ENCODE measurements at regions not wholly inside any gene's neighbourhood (a gene's known extent, or its start where the extent isn't known, plus 50 kb on each side); places are given as distances from the start of the nearest gene placed in this dataset.

DNA sequence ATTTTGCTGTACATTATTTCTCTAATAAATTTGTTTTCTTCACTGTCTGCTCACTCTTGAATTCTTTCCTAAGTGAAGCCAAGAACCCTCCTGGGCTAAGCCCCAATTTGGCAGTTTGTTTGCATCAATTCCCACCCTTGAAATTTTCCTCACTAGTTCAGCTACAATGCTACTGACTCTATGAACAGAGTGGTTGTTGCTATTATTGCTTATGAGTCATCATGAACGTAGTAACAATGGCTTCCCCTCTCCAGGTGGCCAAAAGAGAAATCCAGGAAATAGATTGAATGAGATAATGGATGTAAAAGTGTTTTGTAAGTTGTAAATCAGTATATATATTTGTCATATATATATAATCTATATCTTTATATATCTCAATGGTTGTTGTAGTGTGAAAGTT lies 193.0 kb downstream of the URB2 start:
- TF ChIP-seq GATA3 (IDR thresholded peaks at IDR 0.05; ENCODE audit: low read depth, low read length) = no peak
- no peak for TF ChIP-seq GATA2 (IDR thresholded peaks at IDR 0.05; ENCODE audit: low read depth, low read length)

DNA sequence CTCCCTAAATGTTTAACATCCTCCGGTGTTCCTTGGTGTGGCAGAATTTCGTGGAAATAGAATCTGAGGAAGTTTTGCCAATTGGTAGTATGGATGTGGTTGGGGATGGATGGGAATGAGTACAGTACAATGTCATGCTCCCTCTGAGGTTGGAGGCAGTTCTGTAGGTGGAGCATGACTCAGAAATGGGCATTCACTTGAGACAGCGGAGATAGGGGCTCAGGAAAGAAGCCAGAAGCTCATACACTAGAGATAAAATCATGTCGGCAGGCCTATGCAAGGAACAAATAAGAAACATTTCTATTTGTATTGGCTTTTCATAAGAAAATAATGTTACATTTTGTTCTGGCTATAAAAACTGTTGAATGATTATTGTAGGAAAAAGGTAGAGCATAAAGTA lies 196.0 kb downstream of the URB2 start:
- TF ChIP-seq GATA2 (IDR thresholded peaks at IDR 0.05; ENCODE audit: low read depth, low read length) = no peak
- no peak for TF ChIP-seq GATA3 (IDR thresholded peaks at IDR 0.05; ENCODE audit: low read depth, low read length)

DNA sequence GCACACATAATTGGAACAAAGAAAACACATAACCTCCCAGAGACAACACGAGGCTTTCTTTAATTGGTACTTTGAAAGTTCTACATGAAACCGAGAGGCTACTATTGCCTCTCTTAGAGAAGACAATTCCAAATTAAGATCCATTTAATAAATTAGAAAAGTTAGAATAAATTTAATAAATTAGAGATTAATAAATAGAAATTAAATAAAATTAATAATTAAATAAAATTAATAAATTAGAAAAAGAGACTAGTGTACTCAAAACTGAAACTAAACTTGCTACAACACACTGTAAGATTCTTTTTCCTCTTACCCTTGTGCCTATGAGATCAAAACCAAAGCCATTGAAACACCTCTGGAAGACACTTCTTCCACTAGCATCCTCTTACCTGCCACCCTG lies 199.0 kb downstream of the URB2 start:
- TF ChIP-seq GATA3 (IDR thresholded peaks at IDR 0.05; ENCODE audit: low read depth, low read length) (no peak), GATA2 (IDR thresholded peaks at IDR 0.05; ENCODE audit: low read depth, low read length) (no peak)

DNA sequence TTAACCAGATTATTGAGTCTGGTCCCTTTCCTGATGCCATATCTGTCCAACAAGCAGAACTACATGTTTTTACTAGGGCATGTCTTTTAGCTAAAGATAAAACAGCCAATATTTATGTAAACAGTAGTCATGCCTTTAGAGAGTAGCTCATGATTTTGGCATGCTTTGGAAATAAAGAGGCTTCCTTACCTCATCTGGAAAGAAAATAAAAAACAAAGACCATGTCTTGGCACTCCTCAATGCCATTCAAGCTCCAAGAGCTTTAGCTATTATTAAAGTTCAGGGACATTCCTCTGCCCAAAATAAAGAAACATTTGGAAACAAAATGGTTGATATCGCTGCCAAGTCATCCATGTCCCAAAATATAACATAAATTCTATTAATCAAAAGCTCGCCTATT lies 202.4 kb downstream of the URB2 start:
- no peak for TF ChIP-seq GATA2 (IDR thresholded peaks at IDR 0.05; ENCODE audit: low read depth, low read length)
- TF ChIP-seq GATA3 (IDR thresholded peaks at IDR 0.05; ENCODE audit: low read depth, low read length) = no peak

DNA sequence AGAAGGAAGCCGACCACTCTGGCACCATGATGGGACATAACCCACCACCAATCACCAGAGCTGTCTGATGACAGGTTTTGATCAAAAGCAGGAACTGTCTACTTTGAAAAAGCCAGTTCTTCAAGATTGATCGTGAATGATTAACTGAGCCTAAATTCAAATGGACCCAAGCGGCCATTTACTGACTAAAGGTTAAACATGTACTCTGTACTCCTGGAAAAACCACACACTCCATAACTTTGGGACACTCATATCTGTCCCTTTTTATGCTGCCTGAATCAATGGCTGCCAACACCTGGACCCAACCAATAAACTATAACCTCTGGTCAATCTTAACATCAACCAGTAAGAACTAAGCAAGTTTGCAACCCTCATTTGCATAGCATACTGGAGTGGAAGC lies 206.6 kb downstream of the URB2 start:
- TF ChIP-seq GATA3 (IDR thresholded peaks at IDR 0.05; ENCODE audit: low read depth, low read length) = no peak
- no peak for TF ChIP-seq GATA2 (IDR thresholded peaks at IDR 0.05; ENCODE audit: low read depth, low read length)

DNA sequence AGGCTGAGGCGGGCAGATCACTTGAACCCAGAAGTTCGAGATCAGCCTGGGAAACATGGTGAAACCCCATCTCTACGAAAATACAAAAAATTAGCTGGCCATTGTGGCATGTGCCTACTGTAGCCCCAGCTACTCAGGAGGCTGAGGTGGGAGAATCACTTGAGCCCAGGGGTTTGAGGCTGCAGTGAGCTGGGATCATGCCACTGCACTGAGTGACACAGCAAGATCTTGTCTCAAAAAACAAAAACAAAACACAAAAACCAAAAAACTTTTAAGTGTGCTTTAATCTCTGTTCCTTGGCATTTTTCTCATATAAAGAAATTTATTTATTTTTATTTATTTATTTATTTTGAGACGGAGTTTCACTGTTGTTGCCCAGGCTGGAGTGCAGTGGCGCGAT lies 208.2 kb downstream of the URB2 start:
- TF ChIP-seq GATA2 (IDR thresholded peaks at IDR 0.05; ENCODE audit: low read depth, low read length) (no peak), GATA3 (IDR thresholded peaks at IDR 0.05; ENCODE audit: low read depth, low read length) (no peak)

DNA sequence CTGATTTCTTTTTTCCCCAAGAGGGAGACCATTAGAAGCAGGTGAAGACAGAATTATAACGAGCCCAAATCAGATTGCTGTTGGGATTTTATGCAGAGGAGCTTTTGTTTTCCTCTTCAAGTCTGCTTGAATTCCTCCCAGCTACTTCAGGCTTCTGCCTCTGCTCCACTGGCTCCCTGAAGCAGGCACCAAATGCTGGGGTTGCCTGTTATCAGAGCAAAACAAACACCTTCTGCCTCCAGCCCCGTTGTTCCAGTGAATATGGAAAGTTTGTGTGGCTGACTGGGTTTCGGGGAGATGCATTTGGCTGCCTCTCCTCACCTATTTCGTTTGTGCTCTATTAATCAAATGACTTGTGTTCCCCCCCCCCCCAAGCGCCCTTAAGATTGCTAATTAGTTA lies 209.2 kb downstream of the URB2 start:
- TF ChIP-seq GATA3 (IDR thresholded peaks at IDR 0.05; ENCODE audit: low read depth, low read length) (no peak), GATA2 (IDR thresholded peaks at IDR 0.05; ENCODE audit: low read depth, low read length) (no peak)

DNA sequence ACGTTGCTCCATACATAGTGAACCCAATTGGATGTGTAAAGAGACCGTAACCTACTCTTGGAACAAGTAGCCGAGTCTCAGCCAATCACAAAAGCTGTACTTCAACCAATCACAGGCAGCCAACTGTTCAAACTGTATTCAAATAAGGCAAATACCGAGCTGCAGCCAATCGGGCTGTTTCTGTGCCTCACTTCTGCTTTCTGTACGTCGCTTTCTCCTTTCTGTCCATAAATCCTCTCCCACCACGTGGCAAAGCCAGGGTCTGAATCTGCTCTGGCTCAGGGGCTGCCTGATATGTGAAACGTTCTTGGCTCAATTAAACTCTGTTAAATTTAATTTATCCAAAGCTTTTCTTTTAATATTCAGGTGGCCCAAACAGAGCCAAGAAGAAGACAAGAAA lies 210.3 kb downstream of the URB2 start:
- TF ChIP-seq GATA2 (IDR thresholded peaks at IDR 0.05; ENCODE audit: low read depth, low read length) (no peak), GATA3 (IDR thresholded peaks at IDR 0.05; ENCODE audit: low read depth, low read length) (no peak)

DNA sequence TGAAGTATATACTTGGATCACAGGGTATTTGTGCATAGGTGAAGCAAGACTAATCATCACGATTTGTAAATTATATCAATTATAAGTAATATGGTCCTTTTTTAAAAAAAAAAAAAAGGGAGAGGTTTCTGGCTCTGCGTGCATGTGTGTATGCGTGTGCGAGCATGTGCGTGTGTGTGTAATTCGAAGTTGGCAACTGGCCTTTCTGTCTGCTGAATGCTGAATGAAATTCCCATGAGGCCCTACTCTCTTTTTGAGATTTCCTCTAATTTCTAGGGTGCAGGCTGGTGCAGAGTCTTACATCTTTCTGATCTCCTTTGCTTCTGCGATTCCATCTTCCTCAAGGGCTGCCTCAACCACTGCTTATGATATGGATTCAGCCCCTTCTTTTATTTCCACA lies 212.2 kb downstream of the URB2 start:
- no peak for TF ChIP-seq GATA2 (IDR thresholded peaks at IDR 0.05; ENCODE audit: low read depth, low read length)
- TF ChIP-seq GATA3 (IDR thresholded peaks at IDR 0.05; ENCODE audit: low read depth, low read length) = no peak

DNA sequence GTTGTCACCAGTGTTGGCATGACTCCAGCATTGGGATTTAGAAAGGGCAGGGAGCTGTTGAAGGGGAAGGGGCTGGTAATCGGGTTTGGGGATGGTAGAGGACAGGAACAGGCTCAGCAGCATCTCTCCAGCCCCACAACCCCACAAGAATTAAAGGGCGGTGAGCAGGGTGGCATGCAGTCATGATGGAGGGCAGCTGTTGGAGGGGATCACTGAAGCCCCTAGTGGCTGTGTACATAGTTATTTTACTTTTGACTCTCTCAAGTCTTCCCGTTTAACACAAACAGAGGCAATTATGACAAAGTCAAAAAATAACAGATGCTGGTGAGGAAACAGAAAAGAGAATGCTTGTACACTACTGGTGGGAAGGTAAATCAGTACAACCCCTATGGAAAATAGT lies 213.8 kb downstream of the URB2 start:
- no peak for TF ChIP-seq GATA3 (IDR thresholded peaks at IDR 0.05; ENCODE audit: low read depth, low read length)
- no peak for TF ChIP-seq GATA2 (IDR thresholded peaks at IDR 0.05; ENCODE audit: low read depth, low read length)

DNA sequence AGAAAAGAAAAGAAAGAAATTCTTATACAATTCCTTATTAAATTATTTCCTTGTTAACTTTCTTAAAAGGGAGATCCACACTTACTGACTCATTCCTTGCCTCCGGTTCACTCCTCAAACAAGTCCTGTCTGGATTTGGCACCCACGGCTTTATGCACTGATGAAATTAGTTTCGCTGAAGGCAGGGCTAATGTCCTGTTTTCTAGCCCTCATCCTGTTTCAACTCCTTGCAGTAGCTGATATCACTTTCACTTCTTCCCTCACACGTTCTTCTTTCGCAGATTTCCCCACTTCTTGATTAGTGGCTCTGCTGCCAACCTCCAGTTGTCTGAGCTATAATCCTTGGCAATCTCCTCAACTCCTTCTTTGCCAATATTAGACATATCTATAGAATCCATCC lies 215.2 kb downstream of the URB2 start:
- TF ChIP-seq GATA3 (IDR thresholded peaks at IDR 0.05; ENCODE audit: low read depth, low read length) (no peak), GATA2 (IDR thresholded peaks at IDR 0.05; ENCODE audit: low read depth, low read length) (no peak)

DNA sequence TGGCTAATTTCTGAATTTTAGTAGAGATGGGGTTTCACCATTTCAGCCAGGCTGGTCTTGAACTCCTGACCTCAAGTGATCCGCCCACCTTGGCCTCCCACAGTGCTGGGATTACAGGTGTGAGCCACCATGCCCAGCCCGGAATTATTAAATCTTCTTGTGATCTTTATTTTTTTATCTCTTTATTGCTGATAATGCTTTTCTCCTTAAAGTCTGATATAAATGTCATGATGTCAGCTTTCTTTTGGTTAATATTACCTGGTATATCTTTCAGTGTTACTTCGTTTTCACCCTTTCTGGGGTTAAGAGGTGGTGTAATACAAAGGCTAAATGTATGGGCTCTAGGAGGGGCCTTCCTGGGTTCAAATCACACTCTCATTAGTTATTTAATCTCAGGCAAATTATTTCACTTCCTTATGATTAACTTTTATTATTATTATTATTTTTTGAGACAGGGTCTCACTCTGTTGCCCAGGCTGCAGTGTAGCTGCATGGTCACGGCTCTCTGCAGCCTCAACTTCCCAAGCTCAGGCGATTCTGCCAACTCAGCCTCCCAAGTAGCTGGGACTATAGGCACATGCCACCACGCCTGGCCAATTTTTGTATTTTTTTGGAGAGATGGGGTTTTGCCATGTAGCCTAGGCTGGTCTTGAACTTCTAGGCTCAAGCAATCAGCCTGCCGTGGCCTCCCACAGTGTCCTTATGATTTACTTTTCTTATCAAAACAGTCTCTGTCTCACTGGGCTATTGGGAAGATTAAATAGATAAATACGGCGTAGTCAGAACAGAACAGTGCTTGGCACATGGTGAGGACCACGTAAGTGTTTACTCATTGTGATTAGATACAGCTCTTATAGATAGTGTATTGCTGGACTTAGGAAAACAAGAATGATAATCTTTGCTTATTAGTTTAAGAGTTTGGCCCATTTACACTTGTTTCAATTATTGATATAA lies 216.5 kb downstream of the URB2 start:
- TF ChIP-seq GATA2 (IDR thresholded peaks at IDR 0.05; ENCODE audit: low read depth, low read length) (no peak), GATA3 (IDR thresholded peaks at IDR 0.05; ENCODE audit: low read depth, low read length) (no peak)

DNA sequence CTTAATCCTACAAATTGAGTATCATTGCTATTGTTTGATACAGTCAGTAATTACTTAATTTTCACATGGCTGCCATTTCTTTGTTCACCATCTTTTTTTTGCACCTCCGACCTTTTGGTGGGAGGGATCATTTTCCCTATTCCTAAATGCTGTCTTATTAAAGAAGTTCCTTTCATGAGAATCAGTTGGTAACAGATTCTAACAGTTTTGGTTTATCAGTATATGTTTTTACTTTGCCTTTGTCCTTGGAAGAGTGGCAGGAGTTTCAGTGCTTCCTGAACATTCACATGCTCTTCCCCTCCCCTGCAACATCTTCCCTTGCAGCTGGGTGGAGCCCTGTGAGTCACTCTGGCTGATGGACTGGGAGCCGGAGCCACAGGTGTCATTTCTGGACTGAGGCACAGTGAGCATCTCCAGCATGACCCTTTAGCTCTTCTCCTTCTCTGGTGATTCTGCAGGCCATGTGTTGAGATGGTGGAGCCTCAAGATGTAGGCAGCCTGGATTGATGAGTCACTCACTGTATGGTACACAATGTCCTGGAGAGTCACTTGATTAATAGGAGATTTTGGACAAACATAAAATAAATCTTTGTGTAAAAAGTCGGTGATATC lies 217.7 kb downstream of the URB2 start:
- TF ChIP-seq GATA2 (IDR thresholded peaks at IDR 0.05; ENCODE audit: low read depth, low read length) (no peak), GATA3 (IDR thresholded peaks at IDR 0.05; ENCODE audit: low read depth, low read length) (no peak)

DNA sequence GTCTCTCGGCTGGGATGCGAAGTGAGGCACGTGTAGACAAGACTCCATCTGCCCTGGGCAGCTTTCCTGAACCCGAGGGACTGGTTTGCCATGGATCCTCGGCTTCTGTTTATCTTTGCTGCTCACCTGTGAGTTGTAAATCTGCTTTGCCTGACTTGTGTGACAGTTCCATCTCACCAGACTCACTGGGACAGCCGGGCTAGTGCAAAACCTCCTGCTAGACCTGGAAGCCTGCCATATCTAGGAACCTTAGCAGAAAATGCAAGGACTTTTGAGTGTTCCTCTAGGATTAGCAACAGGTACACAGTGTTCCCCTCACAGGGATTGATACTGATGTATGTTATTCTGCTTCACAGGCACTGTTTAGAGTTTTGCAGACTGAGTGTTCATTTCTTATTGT lies 218.6 kb downstream of the URB2 start:
- TF ChIP-seq GATA2 (IDR thresholded peaks at IDR 0.05; ENCODE audit: low read depth, low read length) = no peak
- no peak for TF ChIP-seq GATA3 (IDR thresholded peaks at IDR 0.05; ENCODE audit: low read depth, low read length)
